Smooth muscle cell (in vitro differentiated cells): ENCODE measurements at regions not wholly inside any gene's neighbourhood (a gene's known extent, or its start where the extent isn't known, plus 50 kb on each side); places are given as distances from the start of the nearest gene placed in this dataset.

Experiments used
- DNase-seq: peaks from one replicate; lab custom pipeline; 2025; ENCODE audit not compliant: unreplicated experiment; lab: John Stamatoyannopoulos, UW
- H2AFZ ChIP-seq: fragments of 200-600 bp; sonication (generic); 2 replicates; pipeline ENCODE4 v1.6.0; 2016; ENCODE audit warnings: antibody characterized with exemption, low read depth, mild to moderate bottlenecking
- H3F3A ChIP-seq: fragments of 200-600 bp; sonication (generic); 2 replicates; pipeline ENCODE4 v1.6.0; 2017; ENCODE audit warnings: antibody characterized with exemption, low read depth
- H3K27ac ChIP-seq: fragments of 200-600 bp; sonication (generic); 2 replicates; pipeline ENCODE4 v1.5.1; 2016; ENCODE audit warnings: low read depth, mild to moderate bottlenecking
- H3K27me3 ChIP-seq: fragments of 200-600 bp; sonication (generic); 2 replicates; pipeline ENCODE4 v1.6.1; 2016; ENCODE audit warnings: low read depth, mild to moderate bottlenecking
- H3K36me3 ChIP-seq: fragments of 200-600 bp; sonication (generic); 2 replicates; pipeline ENCODE4 v1.5.1; 2016; ENCODE audit warnings: low read depth
- H3K4me1 ChIP-seq: fragments of 200-600 bp; sonication (generic); 2 replicates; pipeline ENCODE4 v1.5.1; 2016; ENCODE audit warnings: low read depth
- H3K4me2 ChIP-seq: fragments of 200-600 bp; sonication (generic); 2 replicates; pipeline ENCODE4 v1.6.0; 2016; ENCODE audit warnings: mild to moderate bottlenecking
- H3K4me3 ChIP-seq: fragments of 200-600 bp; sonication (generic); 2 replicates; pipeline ENCODE4 v1.5.1; 2016; ENCODE audit warnings: mild to moderate bottlenecking
- H3K79me2 ChIP-seq: fragments of 200-600 bp; sonication (generic); 2 replicates; pipeline ENCODE4 v1.6.0; 2016; ENCODE audit warnings: low read depth, mild to moderate bottlenecking
- H3K9ac ChIP-seq: fragments of 200-600 bp; sonication (generic); 2 replicates; pipeline ENCODE4 v1.6.0; 2016; ENCODE audit warnings: low read depth
- H3K9me3 ChIP-seq: fragments of 200-600 bp; sonication (generic); replicated peaks from 2 replicates; pipeline ENCODE4 v1.5.1; 2016; ENCODE audit warnings: low read depth
- H4K20me1 ChIP-seq: fragments of 200-600 bp; sonication (generic); 2 replicates; pipeline ENCODE4 v1.6.0; 2016; ENCODE audit warnings: low read depth
- WGBS: methylation state at CpG from one replicate; pipeline ENCODE4 v1.1.7; 2016; ENCODE audit warnings: low lambda C conversion rate; 5-methylcytosine and 5-hydroxymethylcytosine counted together
- TF ChIP-seq, protein P1 (sequence below): fragments of 200-600 bp; sonication (generic); IDR thresholded peaks from 2 replicates; pipeline ENCODE4 v1.5.1; 2017; ENCODE audit warnings: borderline replicate concordance, mild to moderate bottlenecking, antibody characterized with exemption; ENCODE audit not compliant: insufficient read depth, poor library complexity, severe bottlenecking

DNA sequence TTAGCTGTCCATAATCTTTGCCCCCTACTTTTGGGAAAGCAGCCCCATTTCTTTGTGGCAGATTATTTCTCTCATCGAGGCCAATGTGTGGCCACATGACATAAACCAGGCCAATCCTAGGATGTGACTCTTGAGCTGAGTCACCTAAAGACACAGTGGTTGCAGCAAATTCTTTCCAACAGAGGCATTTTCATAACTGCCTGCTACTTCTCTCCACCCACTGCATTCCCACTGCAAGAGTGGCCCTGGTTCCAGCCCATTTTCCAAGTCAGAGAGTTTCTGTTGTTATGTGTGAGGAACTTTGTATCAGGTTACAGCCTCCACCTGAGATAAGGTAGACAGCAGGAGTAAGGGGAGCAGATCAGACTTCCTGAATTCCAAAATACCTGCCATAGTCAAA is 195.2 kb downstream of the RGS9 start:
- Histone ChIP-seq H3K27me3 (no peaks in the 10 kb centered on the region), H3K27ac (peak overlapping the region; percentile 79), H3K9ac (no peak overlapping the region), H3K4me3 (no peak overlapping the region), H3F3A (no peaks in the 10 kb centered on the region), H3K36me3 (no peaks in the 10 kb centered on the region), H2AFZ (no peak overlapping the region), H3K9me3 (no peaks in the 10 kb centered on the region), H4K20me1 (no peaks in the 10 kb centered on the region), H3K4me2 (no peak overlapping the region), H3K4me1 (no peaks in the 10 kb centered on the region), H3K79me2 (no peaks in the 10 kb centered on the region)
- TF ChIP-seq, protein P1, sequence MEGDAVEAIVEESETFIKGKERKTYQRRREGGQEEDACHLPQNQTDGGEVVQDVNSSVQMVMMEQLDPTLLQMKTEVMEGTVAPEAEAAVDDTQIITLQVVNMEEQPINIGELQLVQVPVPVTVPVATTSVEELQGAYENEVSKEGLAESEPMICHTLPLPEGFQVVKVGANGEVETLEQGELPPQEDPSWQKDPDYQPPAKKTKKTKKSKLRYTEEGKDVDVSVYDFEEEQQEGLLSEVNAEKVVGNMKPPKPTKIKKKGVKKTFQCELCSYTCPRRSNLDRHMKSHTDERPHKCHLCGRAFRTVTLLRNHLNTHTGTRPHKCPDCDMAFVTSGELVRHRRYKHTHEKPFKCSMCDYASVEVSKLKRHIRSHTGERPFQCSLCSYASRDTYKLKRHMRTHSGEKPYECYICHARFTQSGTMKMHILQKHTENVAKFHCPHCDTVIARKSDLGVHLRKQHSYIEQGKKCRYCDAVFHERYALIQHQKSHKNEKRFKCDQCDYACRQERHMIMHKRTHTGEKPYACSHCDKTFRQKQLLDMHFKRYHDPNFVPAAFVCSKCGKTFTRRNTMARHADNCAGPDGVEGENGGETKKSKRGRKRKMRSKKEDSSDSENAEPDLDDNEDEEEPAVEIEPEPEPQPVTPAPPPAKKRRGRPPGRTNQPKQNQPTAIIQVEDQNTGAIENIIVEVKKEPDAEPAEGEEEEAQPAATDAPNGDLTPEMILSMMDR: no peak
- no peak for DNase-seq
- WGBS: 0% methylated on average over 1 of the region's 1 CpG

DNA sequence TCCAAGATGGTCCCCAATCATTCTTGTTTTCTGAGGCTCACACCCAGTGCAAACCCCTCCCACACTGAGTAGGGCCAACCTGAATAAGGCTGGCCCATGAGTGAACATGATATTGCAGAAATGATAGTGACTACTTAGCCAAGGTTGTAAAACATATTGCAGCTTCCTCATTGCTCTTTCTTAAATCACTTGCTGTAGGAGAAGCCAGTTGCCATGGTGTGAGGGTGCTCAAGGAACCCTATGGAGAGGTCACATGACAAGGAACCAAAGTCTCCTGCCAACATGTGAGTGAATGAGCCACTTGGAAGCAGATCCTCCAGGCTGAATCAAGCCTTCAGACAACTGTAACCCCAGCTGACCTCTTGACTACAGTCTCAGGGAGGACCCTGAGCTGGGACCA is 191.4 kb downstream of the RGS9 start:
- Histone ChIP-seq H3K4me3 (no peak overlapping the region), H3F3A (no peaks in the 10 kb centered on the region), H2AFZ (no peak overlapping the region), H3K27me3 (no peaks in the 10 kb centered on the region), H3K27ac (no peak overlapping the region), H3K4me1 (no peaks in the 10 kb centered on the region), H4K20me1 (no peaks in the 10 kb centered on the region), H3K79me2 (no peaks in the 10 kb centered on the region), H3K9me3 (no peaks in the 10 kb centered on the region), H3K36me3 (no peaks in the 10 kb centered on the region), H3K9ac (no peak overlapping the region), H3K4me2 (no peak overlapping the region)
- no peak for DNase-seq
- TF ChIP-seq, protein P1: no peak

DNA sequence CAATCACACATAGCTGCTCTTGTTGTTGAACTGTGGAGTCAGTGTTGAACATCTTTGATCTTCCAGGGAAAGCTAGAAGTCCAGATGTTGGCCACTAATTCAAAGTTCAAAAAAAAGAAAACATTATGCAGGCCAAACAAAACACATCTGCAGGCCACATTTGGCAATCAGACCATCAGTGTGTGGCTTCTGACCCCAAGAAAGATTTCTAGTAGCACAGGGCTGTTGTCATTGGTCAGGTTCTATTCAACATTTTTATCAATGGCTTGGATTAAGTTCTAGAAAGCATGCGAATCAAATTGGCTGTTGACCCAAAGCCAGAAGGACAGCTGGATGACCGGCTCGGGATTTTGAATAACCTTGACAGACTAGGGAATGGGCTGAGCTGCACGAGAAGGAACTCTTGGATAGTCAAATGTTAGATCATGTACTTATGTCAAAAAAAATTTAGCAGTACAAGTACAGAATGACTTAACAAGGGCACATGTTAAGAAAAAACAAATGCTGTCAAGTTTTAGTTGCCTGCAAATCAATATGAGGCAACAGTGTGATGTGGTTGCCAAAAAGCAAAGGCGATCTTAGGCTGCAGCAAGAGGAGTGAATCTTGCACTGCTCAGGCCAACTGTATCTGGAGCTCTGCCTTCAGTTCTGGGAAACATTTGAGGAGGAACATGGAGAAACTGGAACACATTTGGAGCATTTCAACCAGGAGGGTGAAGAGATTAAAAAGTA is 187.6 kb downstream of the RGS9 start:
- no peak for DNase-seq
- no peak overlapping the region for H3K4me2 ChIP-seq
- H3F3A ChIP-seq: no peaks in the 10 kb centered on the region
- no peaks in the 10 kb centered on the region for H3K36me3 ChIP-seq
- no peaks in the 10 kb centered on the region for H3K79me2 ChIP-seq
- 92% methylated on average over 5 of the region's 5 CpGs for WGBS
- TF ChIP-seq, protein P1: no peak
- no peak overlapping the region for H3K9ac ChIP-seq
- no peaks in the 10 kb centered on the region for H4K20me1 ChIP-seq
- no peaks in the 10 kb centered on the region for H3K27me3 ChIP-seq
- no peaks in the 10 kb centered on the region for H3K4me1 ChIP-seq
- H3K9me3 ChIP-seq: no peaks in the 10 kb centered on the region
- H3K4me3 ChIP-seq: no peak overlapping the region
- H3K27ac ChIP-seq: no peak overlapping the region
- H2AFZ ChIP-seq: no peak overlapping the region

DNA sequence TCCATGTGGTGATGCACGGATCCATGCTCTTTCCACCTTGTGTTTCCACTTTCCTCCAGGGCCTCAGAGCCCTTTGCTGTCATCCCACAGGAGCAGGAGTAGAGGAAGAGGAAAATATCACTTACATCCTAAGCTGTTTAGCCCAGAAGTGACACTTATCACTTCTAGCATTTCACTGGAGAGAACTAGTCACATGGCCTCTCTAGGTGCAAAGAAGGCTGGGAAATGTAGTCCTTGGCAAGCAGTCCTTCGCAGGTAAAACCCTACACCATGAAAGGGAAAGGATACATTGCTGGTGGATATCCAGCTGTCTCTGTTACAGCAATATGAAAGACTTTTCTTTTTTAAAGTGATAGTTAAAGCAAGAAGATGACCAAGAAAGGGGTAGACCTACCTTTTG is 185.9 kb downstream of the RGS9 start:
- 90% methylated on average over 2 of the region's 2 CpGs for WGBS
- H3K9ac ChIP-seq: no peak overlapping the region
- H3F3A ChIP-seq: no peaks in the 10 kb centered on the region
- H2AFZ ChIP-seq: no peak overlapping the region
- no peaks in the 10 kb centered on the region for H3K79me2 ChIP-seq
- TF ChIP-seq, protein P1: no peak
- H3K9me3 ChIP-seq: no peaks in the 10 kb centered on the region
- H3K36me3 ChIP-seq: no peaks in the 10 kb centered on the region
- no peaks in the 10 kb centered on the region for H4K20me1 ChIP-seq
- no peaks in the 10 kb centered on the region for H3K4me1 ChIP-seq
- no peak overlapping the region for H3K4me3 ChIP-seq
- H3K27ac ChIP-seq: no peak overlapping the region
- no peaks in the 10 kb centered on the region for H3K27me3 ChIP-seq
- no peak for DNase-seq
- no peak overlapping the region for H3K4me2 ChIP-seq
